HG02885 (cell line): ENCODE measurements at regions not wholly inside any gene's neighbourhood (a gene's known extent, or its start where the extent isn't known, plus 50 kb on each side); places are given as distances from the start of the nearest gene placed in this dataset.
"Not testable (repeated sequence)": the region's sequence is repeated elsewhere in the genome, so short reads cannot be mapped to it uniquely, and the experiment has no call there.

Experiments
- ATAC-seq: cut with Tn5 transposase; IDR thresholded peaks from one replicate; pipeline ENCODE4 v1.9.1; 2021; ENCODE audit warnings: mild to moderate bottlenecking; ENCODE audit not compliant: unreplicated experiment, poor library complexity

DNA sequence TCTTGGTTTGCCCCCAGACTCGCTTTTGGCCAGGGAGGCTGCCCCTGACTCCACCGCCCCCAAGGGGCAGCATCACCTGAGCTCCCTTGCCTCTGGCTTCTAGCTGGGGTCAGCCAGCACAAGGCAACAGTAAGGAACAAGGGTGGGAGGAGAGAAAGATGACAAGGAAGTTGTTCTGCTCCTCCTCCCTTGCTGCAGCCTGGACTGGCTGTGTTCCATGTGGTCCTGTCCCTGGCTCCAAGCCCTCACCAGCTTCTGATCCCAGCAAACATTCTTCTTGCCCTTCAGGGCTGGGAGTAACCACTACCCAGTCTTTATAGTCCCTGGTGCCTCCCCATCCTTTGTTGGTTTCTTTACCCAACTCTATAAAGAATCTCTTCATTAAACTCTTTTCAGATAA lies 100.3 kb upstream of the SPIN1 start:
- no peak for ATAC-seq

DNA sequence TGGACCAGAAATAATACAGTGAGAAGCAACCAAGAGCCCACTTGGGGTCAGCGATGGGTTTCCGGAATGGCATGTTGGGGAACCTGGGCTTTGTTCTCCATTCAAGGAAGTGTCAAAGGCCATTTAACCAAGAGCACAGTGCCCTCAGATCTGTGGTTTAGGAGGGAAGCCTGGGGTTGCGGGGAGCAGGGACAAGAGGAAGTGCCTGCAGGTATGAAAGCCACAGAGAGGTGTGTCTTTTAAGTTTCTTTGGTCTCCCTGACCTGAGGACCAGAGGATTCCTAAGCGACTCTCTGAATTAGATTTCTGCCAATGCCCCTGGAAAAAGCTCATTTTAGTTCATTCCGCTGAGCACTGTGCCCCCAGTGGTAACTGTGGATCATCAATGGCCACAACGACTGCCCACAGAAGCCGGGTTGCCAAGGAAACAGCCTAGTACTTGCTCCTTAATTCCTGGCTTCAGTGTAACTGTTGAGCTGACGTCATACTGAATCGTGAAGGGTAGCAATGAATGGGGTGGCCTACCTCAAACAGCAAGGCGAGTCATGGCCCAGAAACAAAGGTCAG lies 107.3 kb upstream of the SPIN1 start:
- no peak for ATAC-seq

DNA sequence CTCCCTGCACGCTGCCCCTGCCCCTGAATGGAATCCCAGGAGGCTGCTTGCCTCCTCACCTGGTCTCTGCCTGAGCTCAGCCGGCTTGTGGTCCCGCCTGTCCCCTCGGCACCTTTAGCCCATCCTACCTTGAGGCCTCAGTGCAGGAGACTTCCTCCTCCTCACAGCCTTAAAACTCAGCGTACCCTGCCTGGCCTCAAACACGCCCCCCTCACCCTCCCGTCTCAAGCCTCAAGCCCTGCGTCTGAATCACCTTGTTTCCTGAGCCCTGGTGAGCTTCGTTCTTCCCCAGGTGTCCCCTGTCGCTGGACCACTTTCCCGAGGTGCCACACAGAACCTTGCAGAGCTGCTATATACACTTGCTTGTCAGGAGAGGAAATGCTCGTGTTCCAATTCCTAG lies 110.2 kb upstream of the SPIN1 start:
- no peak for ATAC-seq

DNA sequence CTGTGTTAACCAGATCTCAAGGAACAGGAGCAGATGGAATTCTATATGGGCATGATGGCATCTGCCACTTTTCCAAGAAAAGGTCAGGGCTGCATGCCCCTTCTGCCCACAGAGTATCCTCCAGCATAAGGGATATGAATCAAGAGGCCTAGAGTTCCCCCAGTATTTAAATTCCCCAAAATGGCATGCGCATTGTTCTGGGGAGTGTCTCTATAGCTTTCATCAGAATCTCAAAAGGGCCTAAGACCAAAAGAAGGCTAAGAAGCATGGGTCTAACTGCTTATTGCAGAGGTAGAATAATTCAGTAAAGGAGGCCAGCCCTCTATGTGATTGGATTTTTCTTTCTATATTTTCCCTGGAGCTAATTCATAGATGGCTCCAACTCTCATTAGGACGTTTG lies 114.2 kb upstream of the SPIN1 start:
- no peak for ATAC-seq

DNA sequence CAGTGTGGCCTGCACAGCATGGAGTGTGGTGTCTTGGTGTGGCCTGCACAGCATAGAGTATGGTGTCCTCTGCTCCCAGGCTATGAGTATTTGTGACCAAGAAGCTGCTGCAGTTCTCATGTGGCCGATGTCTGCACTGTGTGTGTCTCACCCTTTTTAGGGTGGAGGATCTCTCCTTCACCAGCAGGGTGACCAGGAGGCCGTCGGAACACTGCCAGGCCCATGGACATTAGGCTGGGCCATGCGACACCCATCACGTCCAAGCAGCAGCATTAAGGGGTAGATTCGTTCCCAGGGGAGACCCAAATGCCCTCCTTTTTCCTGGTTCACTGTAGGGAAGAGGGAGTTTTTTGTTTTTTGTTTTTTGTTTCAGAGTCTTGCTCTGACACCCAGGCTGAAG lies 115.3 kb upstream of the SPIN1 start:
- ATAC-seq: no peak

GRCh38 chr9:88270413-88270812 lies 117.8 kb upstream of the SPIN1 start:
- ATAC-seq: no peak

DNA sequence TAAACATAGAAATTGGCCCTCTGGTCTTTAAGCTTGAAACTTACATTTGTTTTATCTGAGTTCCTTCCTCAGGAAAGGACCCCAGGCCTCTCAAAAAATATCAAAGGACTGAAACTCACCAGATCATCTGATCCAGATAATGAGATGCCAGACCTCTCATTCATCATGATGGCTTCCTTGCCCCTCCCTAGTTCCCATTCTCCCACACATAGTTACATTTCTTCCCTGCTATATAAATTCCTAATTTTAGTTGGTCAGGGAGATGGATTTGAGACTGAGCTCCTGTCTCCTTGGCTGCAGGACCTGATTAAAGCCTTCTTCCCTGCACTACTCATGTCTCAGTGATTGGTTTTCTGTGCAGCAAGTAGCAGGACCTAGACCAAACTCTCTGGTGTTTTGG lies 119.4 kb upstream of the SPIN1 start:
- no peak for ATAC-seq

DNA sequence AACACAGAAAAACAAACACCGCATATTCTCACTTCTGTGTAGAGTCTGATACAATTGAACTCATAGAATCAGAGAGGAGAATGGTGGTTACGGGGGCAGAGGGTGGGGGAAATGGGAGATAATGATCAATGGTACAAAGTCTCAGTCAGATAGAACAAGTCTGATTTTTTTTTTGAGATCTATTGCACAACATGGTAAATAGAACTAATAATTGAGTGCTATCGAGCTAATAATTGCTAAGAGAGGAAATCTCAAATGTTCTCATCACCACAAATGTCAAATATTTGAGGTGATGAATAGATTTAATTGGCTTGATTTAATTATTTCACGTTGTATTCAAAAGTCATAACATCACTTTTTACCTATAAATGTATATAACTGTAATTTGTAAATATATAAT lies 121.0 kb upstream of the SPIN1 start:
- ATAC-seq: no peak

GRCh38 chr9:88266416-88266815 lies 121.8 kb upstream of the SPIN1 start:
- no peak for ATAC-seq

GRCh38 chr9:88259001-88259400 lies 120.7 kb upstream of the SPATA31C2 start:
- ATAC-seq: no peak

GRCh38 chr9:88258601-88259000 lies 120.3 kb upstream of the SPATA31C2 start:
- no peak for ATAC-seq

- ATAC-seq: no peak
Observed at GRCh38 chr9:88258024-88258423, 119.7 kb upstream of the SPATA31C2 start.

- ATAC-seq: no peak
Observed at GRCh38 chr9:88256216-88256615, 117.9 kb upstream of the SPATA31C2 start.

GRCh38 chr9:88255806-88256205 lies 117.5 kb upstream of the SPATA31C2 start:
- not testable (repeated sequence) for ATAC-seq

GRCh38 chr9:88251903-88252302 lies 113.6 kb upstream of the SPATA31C2 start:
- ATAC-seq: no peak

GRCh38 chr9:88243736-88244135 lies 105.5 kb upstream of the SPATA31C2 start:
- ATAC-seq: no peak

GRCh38 chr9:88242879-88243278 lies 104.6 kb upstream of the SPATA31C2 start:
- ATAC-seq: no peak

GRCh38 chr9:88237991-88238571 lies 99.8 kb upstream of the SPATA31C2 start:
- no peak for ATAC-seq

DNA sequence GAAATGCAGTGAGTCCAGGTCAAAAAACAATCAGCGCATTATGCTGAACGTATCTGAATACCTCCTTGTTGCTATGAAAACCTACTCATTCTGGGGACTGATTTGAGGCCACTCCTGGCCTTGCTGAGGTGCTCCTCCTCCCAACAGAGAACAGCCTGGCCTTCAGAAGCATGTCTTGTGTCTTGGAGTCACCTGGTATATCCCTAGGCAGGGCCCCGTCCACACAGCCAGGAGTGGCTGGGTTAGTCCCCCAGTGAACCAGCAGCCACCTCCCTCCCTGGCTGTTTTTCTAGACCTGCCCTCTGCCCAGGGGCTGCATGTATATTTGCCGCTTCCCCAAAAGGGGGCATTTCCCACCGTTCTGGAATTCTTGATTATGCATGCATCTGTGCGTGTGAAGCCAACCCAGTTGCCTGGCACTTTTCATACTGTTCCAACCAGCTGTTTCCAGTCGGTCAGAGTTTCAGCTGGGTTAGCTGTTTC lies 99.2 kb upstream of the SPATA31C2 start:
- no peak for ATAC-seq

GRCh38 chr9:88236511-88237478 lies 98.5 kb upstream of the SPATA31C2 start:
- no peak for ATAC-seq

DNA sequence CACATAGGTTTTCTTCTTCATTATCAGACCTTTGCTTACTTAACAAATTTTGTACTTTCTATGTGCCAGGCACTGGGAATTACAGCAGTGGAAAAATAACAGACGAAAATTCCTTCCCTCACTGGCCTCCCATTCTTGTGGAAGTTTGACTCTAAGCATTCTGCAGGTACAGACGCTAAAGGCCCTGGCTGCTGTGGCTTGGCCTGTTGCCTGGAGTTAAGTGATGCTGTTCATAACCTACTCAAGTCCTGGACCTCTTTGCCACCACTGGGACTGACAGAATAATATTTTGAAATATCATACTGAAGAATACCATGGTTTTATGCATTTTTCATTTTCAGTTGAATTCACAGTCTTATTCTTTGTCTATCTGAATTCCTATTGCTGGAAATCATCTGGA lies 97.3 kb upstream of the SPATA31C2 start:
- ATAC-seq: no peak
